GM23338 (cell line): ENCODE measurements at regions not wholly inside any gene's neighbourhood (a gene's known extent, or its start where the extent isn't known, plus 50 kb on each side); places are given as distances from the start of the nearest gene placed in this dataset.

Experiments
- ATAC-seq: fragments of 200-7000 bp; cut with Tn5 transposase; 3 replicates; pipeline ENCODE4 v1.9.1; 2020
- DNase-seq: peaks from one replicate; pipeline ENCODE4 v3.0.0-alpha.2; 2015; ENCODE audit warnings: low spot score
- H2AFZ ChIP-seq: fragments of 200-600 bp; sonication (generic); 2 replicates; pipeline ENCODE4 v1.8.0; 2016; ENCODE audit warnings: antibody characterized with exemption, mild to moderate bottlenecking, moderate library complexity
- H3F3A ChIP-seq: fragments of 200-600 bp; sonication (generic); replicated peaks from 2 replicates; pipeline ENCODE4 v1.8.0; 2017; ENCODE audit warnings: antibody characterized with exemption, mixed run types, low read depth
- H3K27ac ChIP-seq: fragments of 200-600 bp; sonication (generic); 2 replicates; pipeline ENCODE4 v1.6.1; 2016; ENCODE audit warnings: low read depth
- H3K27me3 ChIP-seq: fragments of 200-600 bp; sonication (generic); 2 replicates; pipeline ENCODE4 v1.8.0; 2016; ENCODE audit warnings: mild to moderate bottlenecking, mixed run types, moderate library complexity; ENCODE audit not compliant: insufficient read depth
- H3K36me3 ChIP-seq: fragments of 200-600 bp; sonication (generic); 2 replicates; pipeline ENCODE4 v1.8.0; 2016; ENCODE audit warnings: mild to moderate bottlenecking; ENCODE audit not compliant: insufficient read depth
- H3K4me1 ChIP-seq: fragments of 200-600 bp; sonication (generic); 2 replicates; pipeline ENCODE4 v1.8.0; 2016; ENCODE audit warnings: mild to moderate bottlenecking, moderate library complexity; ENCODE audit not compliant: insufficient read depth
- H3K4me2 ChIP-seq: fragments of 200-600 bp; sonication (generic); 2 replicates; pipeline ENCODE4 v1.7.1; 2017; ENCODE audit warnings: mixed run types
- H3K4me3 ChIP-seq: fragments of 200-600 bp; sonication (generic); 2 replicates; pipeline ENCODE4 v1.6.1; 2016; ENCODE audit warnings: mixed run types
- H3K79me2 ChIP-seq: fragments of 200-600 bp; sonication (generic); replicated peaks from 2 replicates; pipeline ENCODE4 v1.8.0; 2017; ENCODE audit warnings: mild to moderate bottlenecking; ENCODE audit not compliant: insufficient read depth
- H3K9me2 ChIP-seq: fragments of 200-600 bp; sonication (generic); 2 replicates; pipeline ENCODE4 v1.8.0; 2017; ENCODE audit not compliant: insufficient read depth
- H4K20me1 ChIP-seq: fragments of 200-600 bp; sonication (generic); replicated peaks from 2 replicates; pipeline ENCODE4 v1.8.0; 2017; ENCODE audit warnings: mild to moderate bottlenecking; ENCODE audit not compliant: insufficient read depth
- H3K27ac Mint-ChIP-seq: 2 replicates; pipeline ENCODE4 v1.8.0; 2020; ENCODE audit warnings: inconsistent platforms, mild to moderate bottlenecking, moderate library complexity, mixed read lengths
- H3K27me3 Mint-ChIP-seq: 3 replicates; pipeline ENCODE4 v1.8.0; 2022; ENCODE audit warnings: low read depth, mild to moderate bottlenecking, moderate library complexity, mixed read lengths, inconsistent platforms; ENCODE audit not compliant: insufficient read depth, poor library complexity
- H3K36me3 Mint-ChIP-seq: 3 replicates; pipeline ENCODE4 v1.8.0; 2021; ENCODE audit warnings: low read depth, mild to moderate bottlenecking, inconsistent platforms, moderate library complexity, mixed read lengths
- H3K4me1 Mint-ChIP-seq: 3 replicates; pipeline ENCODE4 v1.8.0; 2020; ENCODE audit warnings: mild to moderate bottlenecking, inconsistent platforms, mixed read lengths
- H3K4me3 Mint-ChIP-seq: 3 replicates; pipeline ENCODE4 v1.8.0; 2021; ENCODE audit warnings: moderate library complexity, mild to moderate bottlenecking, inconsistent platforms, mixed read lengths
- H3K9me3 Mint-ChIP-seq: 3 replicates; pipeline ENCODE4 v1.8.0; 2020; ENCODE audit warnings: moderate library complexity, mild to moderate bottlenecking, inconsistent platforms, mixed read lengths
- CREB1 ChIP-seq: fragments of 250-450 bp; sonication (Bioruptor Pico); IDR thresholded peaks from 2 replicates; pipeline ENCODE4 v1.5.0; 2020; ENCODE audit warnings: low read depth, mild to moderate bottlenecking, moderate library complexity
- ETS1 ChIP-seq: IDR thresholded peaks from 2 replicates; pipeline ENCODE4 v1.6.1; 2016; ENCODE audit warnings: antibody characterized with exemption
- EZH2 ChIP-seq: fragments of 200-600 bp; sonication (generic); IDR thresholded peaks from one replicate; pipeline ENCODE4 v1.8.0; 2017; ENCODE audit warnings: antibody characterized with exemption, mild to moderate bottlenecking, low read depth; ENCODE audit not compliant: unreplicated experiment
- EZH2phosphoT487 ChIP-seq: fragments of 200-600 bp; sonication (generic); IDR thresholded peaks from one replicate; pipeline ENCODE4 v1.8.1; 2018; ENCODE audit warnings: antibody characterized with exemption; ENCODE audit not compliant: unreplicated experiment
- JUNB ChIP-seq: IDR thresholded peaks from one replicate; pipeline ENCODE4 v1.6.1; 2016; ENCODE audit warnings: antibody characterized with exemption; ENCODE audit not compliant: unreplicated experiment
- STAT1 ChIP-seq: IDR thresholded peaks from one replicate; pipeline ENCODE4 v1.6.1; 2016; ENCODE audit warnings: antibody characterized with exemption; ENCODE audit not compliant: unreplicated experiment
- ZNF114 ChIP-seq: fragments of 250-450 bp; sonication (Bioruptor Pico); IDR thresholded peaks from 2 replicates; pipeline ENCODE4 v1.5.0; 2020; ENCODE audit warnings: mild to moderate bottlenecking, moderate library complexity
- ZNF331 ChIP-seq: fragments of 250-450 bp; sonication (Bioruptor Pico); IDR thresholded peaks from 2 replicates; pipeline ENCODE4 v1.5.0; 2020; ENCODE audit warnings: low read depth, mild to moderate bottlenecking, moderate library complexity
- TF ChIP-seq, protein P1 (sequence below), 2 experiments: fragments of 200-600 bp in 1 of 2; sonication (generic) in 1 of 2; conservative IDR thresholded peaks; 2 replicates each; pipeline versions ENCODE4 v1.5.1 to v1.6.1; 2016 to 2017; ENCODE audit warnings: antibody characterized with exemption in 2 of 2, low read depth in 2 of 2, mild to moderate bottlenecking in 2 of 2, moderate library complexity in 1 of 2

- no peaks in the 10 kb centered on the region for H3K4me1 ChIP-seq
- H3K27me3 ChIP-seq = no peaks in the 10 kb centered on the region
- Mint-ChIP-seq H3K9me3 (no peaks in the 10 kb centered on the region), H3K4me3 (no peak overlapping the region), H3K36me3 (no peaks in the 10 kb centered on the region), H3K4me1 (peaks cover 3% of the 10 kb centered on the region; the same call in 2 of the 3 replicates), H3K27me3 (peaks cover 4% of the 10 kb centered on the region), H3K27ac (no peak overlapping the region)
- H3F3A ChIP-seq = no peaks in the 10 kb centered on the region
- no peak overlapping the region for H3K4me2 ChIP-seq
- H4K20me1 ChIP-seq = no peaks in the 10 kb centered on the region
- H3K4me3 ChIP-seq = no peak overlapping the region
- no peaks in the 10 kb centered on the region for H3K79me2 ChIP-seq
- H3K36me3 ChIP-seq = no peaks in the 10 kb centered on the region
- ATAC-seq (no peak), DNase-seq (no peak)
- no peak overlapping the region for H2AFZ ChIP-seq
- H3K27ac ChIP-seq = no peak overlapping the region
- TF ChIP-seq ETS1 (no peak), EZH2phosphoT487 (no peak), EZH2 (no peak), CREB1 (CRISPR knock-in tag) (no peak), JUNB (no peak), ZNF331 (CRISPR knock-in tag) (no peak), ZNF114 (CRISPR knock-in tag) (no peak), STAT1 (no peak)
- H3K9me2 ChIP-seq = 0 out of 2 replicates have a peak, but pooled peaks cover 13% of the 10 kb centered on the region
Measured at GRCh38 chr2:41904459-41904858, 143.4 kb upstream of the PKDCC start.

DNA sequence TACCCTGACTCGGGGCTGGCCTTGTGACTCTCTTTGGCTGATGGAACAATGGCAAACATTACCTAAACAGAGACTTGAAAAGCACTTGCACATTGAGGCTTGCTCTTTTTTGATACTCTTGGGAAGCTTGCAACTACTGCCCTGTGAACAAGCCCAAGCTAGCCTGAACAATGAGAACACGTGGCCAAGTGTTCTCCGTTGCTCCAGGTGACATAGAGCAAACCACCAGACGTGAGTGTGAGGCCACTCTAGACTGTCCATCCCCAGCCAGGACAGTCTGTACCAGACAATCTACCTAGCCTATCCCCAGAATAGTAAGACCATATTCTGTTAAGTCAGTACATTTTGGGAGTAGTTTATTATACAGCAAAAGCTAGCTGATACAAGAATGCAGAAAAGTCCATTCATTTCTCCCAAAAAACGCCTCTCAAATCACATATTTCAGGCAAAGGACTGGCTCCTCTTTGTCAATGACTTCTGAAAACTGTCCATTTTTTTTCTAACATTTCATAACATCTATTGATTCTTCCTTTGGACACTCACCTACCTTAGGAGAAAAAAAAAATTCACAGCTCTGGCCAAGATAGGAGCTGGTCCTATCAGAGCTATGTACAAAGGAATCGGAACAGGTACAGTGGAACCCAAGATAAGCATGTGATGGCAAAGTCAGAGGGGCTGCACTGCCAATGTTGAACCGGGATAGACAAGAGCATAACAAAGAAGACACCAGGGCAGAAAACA lies 142.1 kb upstream of the PKDCC start:
- H2AFZ ChIP-seq = peak overlapping the region; percentile 45; the same call in 1 of the 2 replicates
- Mint-ChIP-seq H3K9me3 (no peaks in the 10 kb centered on the region), H3K27me3 (peaks cover 4% of the 10 kb centered on the region), H3K36me3 (no peaks in the 10 kb centered on the region), H3K27ac (no peak overlapping the region), H3K4me1 (peaks cover 7% of the 10 kb centered on the region), H3K4me3 (no peak overlapping the region)
- H3K27ac ChIP-seq = no peak overlapping the region
- H3K4me2 ChIP-seq = no peak overlapping the region
- ATAC-seq (no peak), DNase-seq (no peak)
- no peaks in the 10 kb centered on the region for H3K27me3 ChIP-seq
- no peaks in the 10 kb centered on the region for H4K20me1 ChIP-seq
- no peaks in the 10 kb centered on the region for H3K79me2 ChIP-seq
- H3F3A ChIP-seq = no peaks in the 10 kb centered on the region
- no peak for TF ChIP-seq EZH2phosphoT487
- no peak for TF ChIP-seq CREB1 (CRISPR knock-in tag)
- no peaks in the 10 kb centered on the region for H3K4me1 ChIP-seq
- 0 out of 2 replicates have a peak, but pooled peaks cover 13% of the 10 kb centered on the region for H3K9me2 ChIP-seq
- no peaks in the 10 kb centered on the region for H3K36me3 ChIP-seq
- H3K4me3 ChIP-seq = no peak overlapping the region

DNA sequence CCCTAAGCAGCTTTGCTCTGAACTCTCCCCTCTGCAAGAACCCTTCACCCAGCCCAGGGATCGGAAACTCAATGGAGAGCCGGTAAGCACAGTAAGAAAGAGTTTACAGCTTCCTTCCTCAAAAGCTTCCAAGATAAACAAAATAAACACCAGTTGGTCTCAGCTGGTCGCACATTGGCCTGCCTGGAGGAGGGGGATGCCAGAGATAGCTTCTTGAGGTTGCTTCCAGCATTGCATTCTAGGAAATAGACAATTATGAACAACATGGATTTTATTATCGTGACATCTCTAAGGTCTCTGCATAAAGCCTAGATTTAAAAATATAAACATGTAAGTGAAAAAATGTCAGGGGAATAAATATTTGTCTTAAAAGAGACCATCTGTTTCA lies 141.5 kb upstream of the PKDCC start:
- Histone ChIP-seq H3K4me2 (no peak overlapping the region), H3K9me2 (0 out of 2 replicates have a peak, but pooled peaks cover 10% of the 10 kb centered on the region), H3K4me1 (no peaks in the 10 kb centered on the region), H3K27me3 (no peaks in the 10 kb centered on the region), H3K27ac (no peak overlapping the region), H2AFZ (peak overlapping the region; percentile 45; the same call in 1 of the 2 replicates), H3F3A (no peaks in the 10 kb centered on the region), H4K20me1 (no peaks in the 10 kb centered on the region), H3K36me3 (no peaks in the 10 kb centered on the region), H3K4me3 (no peak overlapping the region), H3K79me2 (no peaks in the 10 kb centered on the region)
- Mint-ChIP-seq H3K9me3 (no peaks in the 10 kb centered on the region), H3K36me3 (no peaks in the 10 kb centered on the region), H3K4me1 (peaks cover 7% of the 10 kb centered on the region), H3K27me3 (peaks cover 4% of the 10 kb centered on the region), H3K27ac (no peak overlapping the region), H3K4me3 (no peak overlapping the region)
- ATAC-seq (no peak), DNase-seq (no peak)
- no peak for TF ChIP-seq JUNB
- TF ChIP-seq, protein P1, sequence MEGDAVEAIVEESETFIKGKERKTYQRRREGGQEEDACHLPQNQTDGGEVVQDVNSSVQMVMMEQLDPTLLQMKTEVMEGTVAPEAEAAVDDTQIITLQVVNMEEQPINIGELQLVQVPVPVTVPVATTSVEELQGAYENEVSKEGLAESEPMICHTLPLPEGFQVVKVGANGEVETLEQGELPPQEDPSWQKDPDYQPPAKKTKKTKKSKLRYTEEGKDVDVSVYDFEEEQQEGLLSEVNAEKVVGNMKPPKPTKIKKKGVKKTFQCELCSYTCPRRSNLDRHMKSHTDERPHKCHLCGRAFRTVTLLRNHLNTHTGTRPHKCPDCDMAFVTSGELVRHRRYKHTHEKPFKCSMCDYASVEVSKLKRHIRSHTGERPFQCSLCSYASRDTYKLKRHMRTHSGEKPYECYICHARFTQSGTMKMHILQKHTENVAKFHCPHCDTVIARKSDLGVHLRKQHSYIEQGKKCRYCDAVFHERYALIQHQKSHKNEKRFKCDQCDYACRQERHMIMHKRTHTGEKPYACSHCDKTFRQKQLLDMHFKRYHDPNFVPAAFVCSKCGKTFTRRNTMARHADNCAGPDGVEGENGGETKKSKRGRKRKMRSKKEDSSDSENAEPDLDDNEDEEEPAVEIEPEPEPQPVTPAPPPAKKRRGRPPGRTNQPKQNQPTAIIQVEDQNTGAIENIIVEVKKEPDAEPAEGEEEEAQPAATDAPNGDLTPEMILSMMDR (conservative IDR thresholded peaks at IDR 0.05; ENCODE audit: low read depth in 2 of 2) = no peak
- TF ChIP-seq ZNF331 (CRISPR knock-in tag) = no peak
- no peak for TF ChIP-seq EZH2phosphoT487
